ENCODE measurements at regions not wholly inside any gene's neighbourhood (a gene's known extent, or its start where the extent isn't known, plus 50 kb on each side); places are given as distances from the start of the nearest gene placed in this dataset.

DNA sequence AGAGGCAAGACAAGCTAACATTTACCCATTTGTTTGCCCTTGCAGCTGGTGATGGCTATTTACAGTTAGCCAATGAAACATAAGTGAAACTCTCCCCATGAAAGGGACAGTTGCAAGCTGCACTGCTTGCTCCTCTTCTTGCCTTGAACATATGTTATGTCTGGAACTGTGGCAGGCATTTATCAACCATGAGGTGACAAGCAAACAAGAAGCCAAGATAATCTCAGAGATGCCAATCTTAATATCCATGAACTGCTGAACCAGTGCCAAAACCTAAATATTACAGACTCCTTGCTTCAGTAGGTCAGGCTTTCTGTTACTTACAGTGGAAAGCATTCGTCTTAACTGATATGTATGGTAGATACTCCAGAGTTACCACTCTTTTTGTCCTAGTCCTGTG is 133.4 kb downstream of the ACTBL2 start:
- no peak overlapping the region for H3K27ac ChIP-seq
- no peaks in the 10 kb centered on the region for H3K9me3 ChIP-seq
- H3K4me1 ChIP-seq (ENCODE audit: insufficient read depth) = no peaks in the 10 kb centered on the region
- TF ChIP-seq CTCF (IDR thresholded peaks at IDR 0.05) (no peak), POLR2A (IDR thresholded peaks at IDR 0.05) (no peak), EP300 (IDR thresholded peaks at IDR 0.05) (no peak)
- no peak overlapping the region for H3K4me3 ChIP-seq
- H3K27me3 ChIP-seq = no peaks in the 10 kb centered on the region
- no peaks in the 10 kb centered on the region for H3K36me3 ChIP-seq
- intact Hi-C loops (cut with DNase I) = no loop called here
- WGBS, 3 donors = 68 to 79% (median 69%) methylated on average over 1 of the region's 1 CpG
- DNase-seq = no peak

GRCh38 chr5:57348376-57349140 is 134.1 kb downstream of the ACTBL2 start:
- H3K27ac ChIP-seq = no peak overlapping the region
- DNase-seq = no peak
- H3K36me3 ChIP-seq = no peaks in the 10 kb centered on the region
- H3K9me3 ChIP-seq = no peaks in the 10 kb centered on the region
- no peak overlapping the region for H3K4me3 ChIP-seq
- no peaks in the 10 kb centered on the region for H3K4me1 ChIP-seq (ENCODE audit: insufficient read depth)
- no peaks in the 10 kb centered on the region for H3K27me3 ChIP-seq
- TF ChIP-seq POLR2A (IDR thresholded peaks at IDR 0.05) = no peak
- TF ChIP-seq CTCF (IDR thresholded peaks at IDR 0.05) = no peak
- TF ChIP-seq EP300 (IDR thresholded peaks at IDR 0.05) = no peak
- intact Hi-C loops (cut with DNase I) = no loop called here
- WGBS, 3 donors = 37 to 42% (median 39%) methylated on average over 7 of the region's 7 CpGs

DNA sequence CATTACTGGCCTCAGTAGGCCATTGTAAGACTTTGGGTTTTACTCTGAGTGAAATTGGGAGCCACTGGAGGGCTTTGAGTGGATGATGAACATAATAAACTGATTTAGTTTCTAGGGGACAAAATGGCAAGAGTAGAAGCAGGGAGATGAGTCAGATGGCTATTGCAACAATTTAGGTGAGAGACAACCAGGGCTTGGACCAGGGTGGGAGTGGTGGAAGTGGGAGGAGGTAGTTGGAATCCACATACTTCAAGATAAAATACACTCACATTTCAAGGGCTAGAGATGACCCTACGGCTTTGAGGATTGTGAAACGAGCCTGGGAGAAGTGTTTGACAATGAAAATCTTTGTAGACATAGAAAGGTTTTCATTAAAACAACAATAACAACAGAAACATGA is 136.3 kb downstream of the ACTBL2 start:
- no peaks in the 10 kb centered on the region for H3K27me3 ChIP-seq
- H3K27ac ChIP-seq = no peak overlapping the region
- no peak for DNase-seq
- TF ChIP-seq POLR2A (IDR thresholded peaks at IDR 0.05) (no peak), EP300 (IDR thresholded peaks at IDR 0.05) (no peak), CTCF (IDR thresholded peaks at IDR 0.05) (no peak)
- no peaks in the 10 kb centered on the region for H3K36me3 ChIP-seq
- no peaks in the 10 kb centered on the region for H3K9me3 ChIP-seq
- H3K4me3 ChIP-seq = no peak overlapping the region
- intact Hi-C loops (cut with DNase I) = no loop called here
- no peaks in the 10 kb centered on the region for H3K4me1 ChIP-seq (ENCODE audit: insufficient read depth)
- WGBS, 3 donors = 70 to 78% (median 73%) methylated on average over 2 of the region's 2 CpGs

- TF ChIP-seq EP300 (IDR thresholded peaks at IDR 0.05) (no peak), POLR2A (IDR thresholded peaks at IDR 0.05) (no peak), CTCF (IDR thresholded peaks at IDR 0.05) (no peak)
- Histone ChIP-seq H3K27ac (no peak overlapping the region), H3K27me3 (no peaks in the 10 kb centered on the region), H3K36me3 (no peaks in the 10 kb centered on the region), H3K9me3 (no peaks in the 10 kb centered on the region), H3K4me3 (no peak overlapping the region), H3K4me1 (ENCODE audit: insufficient read depth) (no peaks in the 10 kb centered on the region)
- intact Hi-C loops (cut with DNase I) = no loop called here
- 85 to 91% (median 89%) methylated on average over 4 of the region's 4 CpGs for WGBS, 3 donors
- DNase-seq = no peak
Observed at GRCh38 chr5:57341380-57341979, 141.1 kb downstream of the ACTBL2 start.

Data from ovary (tissue), 7 donors.